Fibroblast of skin of scalp (primary cell): ENCODE measurements at regions not wholly inside any gene's neighbourhood (a gene's known extent, or its start where the extent isn't known, plus 50 kb on each side); places are given as distances from the start of the nearest gene placed in this dataset.
A peak's percentile ranks its signal among the peaks of the same experiment; 100 is the strongest.

Source experiments
- DNase-seq: peaks from one replicate; pipeline ENCODE4 v3.0.0-alpha.2; 2013

- DNase-seq: no peak
Measured at GRCh38 chr13:79806821-79807220, 325.9 kb downstream of the NDFIP2 start.

DNA sequence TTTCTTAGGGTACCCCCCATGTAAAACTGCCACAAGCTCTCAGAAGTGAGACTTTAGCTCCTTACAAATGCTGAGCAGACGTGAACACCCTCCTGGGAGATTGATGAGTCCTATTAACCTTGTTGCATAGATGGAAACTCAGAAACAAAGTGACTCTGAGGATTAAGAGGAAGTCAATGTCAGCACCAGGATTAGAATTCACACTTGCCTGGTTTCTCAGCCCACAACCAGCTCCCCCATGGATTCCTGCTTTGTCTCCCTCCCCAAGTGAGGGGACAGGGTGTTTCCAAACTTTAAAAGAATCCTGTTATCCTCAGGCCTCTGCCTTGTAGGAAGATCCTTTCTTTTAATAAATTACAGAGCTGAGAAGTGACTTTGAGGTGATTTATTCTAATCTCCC, 324.4 kb downstream of the NDFIP2 start:
- DNase-seq: no peak

DNA sequence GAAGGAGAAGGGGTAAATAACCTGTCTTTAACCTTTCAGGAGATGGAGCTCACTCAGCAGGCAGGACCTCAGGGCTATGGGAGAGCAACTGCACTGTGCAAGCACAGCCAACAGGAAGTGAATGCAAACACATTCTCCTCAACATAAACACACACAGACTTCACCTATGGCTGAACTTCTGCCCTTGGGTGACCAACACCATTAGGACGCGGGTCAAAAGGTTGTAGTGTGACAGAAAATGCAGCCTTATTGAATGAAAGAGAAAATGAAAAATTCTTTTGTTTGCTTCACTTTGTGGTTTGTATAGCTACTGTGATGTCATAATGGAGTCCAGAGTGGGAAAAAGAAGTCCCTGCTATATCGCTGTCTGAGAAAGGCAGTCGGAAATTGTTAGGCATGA, 323.0 kb downstream of the NDFIP2 start:
- no peak for DNase-seq

DNA sequence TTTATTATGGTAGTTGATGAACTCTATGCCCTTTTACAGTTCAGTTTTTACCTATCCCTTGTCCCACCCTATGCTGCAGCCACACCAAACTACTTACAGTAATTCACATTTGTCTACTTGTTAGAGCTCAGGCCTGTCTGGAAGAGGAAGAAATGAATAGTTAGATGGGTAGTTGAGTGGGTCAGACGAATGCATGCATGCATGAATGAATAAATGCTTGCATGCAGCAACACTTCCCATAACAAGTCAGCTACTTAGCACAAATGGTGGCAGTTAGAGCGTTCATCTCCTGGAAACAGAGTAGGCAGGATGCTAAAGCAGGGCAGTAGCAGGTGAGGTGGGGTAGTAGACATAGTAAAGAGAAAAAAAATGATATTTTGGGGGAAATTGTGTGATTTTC, 322.3 kb downstream of the NDFIP2 start:
- DNase-seq: no peak

DNA sequence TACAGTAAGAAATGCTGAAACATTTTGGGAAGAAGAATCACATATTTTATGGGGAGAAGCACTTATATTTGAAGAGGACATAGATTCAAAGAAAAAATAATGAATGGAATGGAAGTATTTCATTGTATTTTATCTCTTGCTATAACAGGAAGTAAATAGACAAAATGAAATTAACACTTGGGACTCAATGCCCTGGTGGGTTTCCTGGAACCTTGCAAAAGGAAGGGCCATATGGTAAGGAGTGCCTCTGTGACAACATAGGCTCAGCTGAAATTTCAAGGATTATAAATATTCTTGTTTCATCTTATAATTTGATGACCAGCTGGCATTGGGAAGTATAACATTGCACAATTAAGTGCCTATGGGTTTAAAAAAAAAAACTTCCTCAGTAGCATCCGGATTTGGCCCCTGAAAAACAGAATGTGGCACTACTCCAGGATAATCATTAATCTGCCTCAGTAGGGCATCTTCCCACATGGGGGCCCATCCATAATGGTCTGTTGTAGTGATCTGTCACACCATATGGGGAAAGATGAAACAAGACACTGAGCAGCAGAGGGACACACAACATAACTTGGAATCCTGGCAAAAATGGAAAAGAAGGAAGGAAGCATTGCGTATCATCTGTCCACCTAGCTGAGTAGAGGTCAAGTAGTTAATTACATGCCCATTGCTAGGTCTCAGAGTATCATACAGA, 321.6 kb downstream of the NDFIP2 start:
- no peak for DNase-seq

GRCh38 chr13:79799059-79799867, 318.3 kb downstream of the NDFIP2 start:
- DNase-seq: peak; percentile 12

- DNase-seq: no peak
Measured at GRCh38 chr13:79796136-79796535, 315.2 kb downstream of the NDFIP2 start.

DNA sequence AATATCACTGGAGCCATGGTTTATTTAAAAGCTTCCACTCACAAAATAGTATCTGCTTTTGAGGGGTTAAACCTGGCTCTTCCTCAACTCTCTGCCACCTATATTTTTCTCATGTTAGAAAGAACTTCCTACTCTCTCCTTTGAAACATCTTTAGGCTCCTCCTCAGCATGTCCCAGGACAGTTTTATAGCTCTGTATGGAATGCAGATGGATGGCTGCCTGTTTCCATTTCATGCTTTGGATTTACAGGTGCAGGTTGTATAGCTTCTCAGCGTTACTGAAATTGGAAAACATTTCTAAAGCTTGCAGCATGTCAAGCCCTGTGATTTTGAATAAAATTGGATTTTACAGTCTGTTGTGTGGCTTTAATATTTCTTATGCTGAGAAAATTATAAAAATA, 314.0 kb downstream of the NDFIP2 start:
- DNase-seq: no peak

GRCh38 chr13:79792716-79793115, 311.8 kb downstream of the NDFIP2 start:
- no peak for DNase-seq

DNA sequence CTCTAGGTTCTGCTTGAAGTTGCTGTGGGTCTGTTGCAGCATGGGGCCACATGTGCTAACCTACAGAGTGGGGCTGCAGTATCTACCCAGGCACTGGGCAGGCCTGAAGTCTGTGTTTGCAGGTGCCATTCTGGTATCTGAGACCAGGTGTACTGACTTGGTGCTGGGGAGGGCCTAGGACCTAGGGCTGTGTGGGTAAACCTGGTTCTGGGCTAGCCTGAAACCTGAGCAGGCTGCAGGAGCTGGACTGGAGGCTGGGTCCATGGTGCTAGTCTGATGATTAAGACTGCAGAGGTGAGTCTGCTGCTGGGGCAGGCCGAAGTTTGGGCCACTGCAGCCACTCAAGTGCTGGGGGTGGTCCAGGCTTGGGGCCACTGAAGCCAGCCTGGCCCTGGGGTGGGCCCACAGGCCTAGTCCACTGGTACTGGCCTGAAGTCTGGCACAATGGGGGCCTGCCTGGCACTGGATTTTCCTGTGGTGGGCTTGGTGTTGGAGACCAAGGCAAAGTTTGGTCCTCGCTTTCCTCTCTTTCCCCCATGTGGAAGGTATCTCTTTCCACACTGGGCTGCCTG, 310.6 kb downstream of the NDFIP2 start:
- DNase-seq: no peak

DNA sequence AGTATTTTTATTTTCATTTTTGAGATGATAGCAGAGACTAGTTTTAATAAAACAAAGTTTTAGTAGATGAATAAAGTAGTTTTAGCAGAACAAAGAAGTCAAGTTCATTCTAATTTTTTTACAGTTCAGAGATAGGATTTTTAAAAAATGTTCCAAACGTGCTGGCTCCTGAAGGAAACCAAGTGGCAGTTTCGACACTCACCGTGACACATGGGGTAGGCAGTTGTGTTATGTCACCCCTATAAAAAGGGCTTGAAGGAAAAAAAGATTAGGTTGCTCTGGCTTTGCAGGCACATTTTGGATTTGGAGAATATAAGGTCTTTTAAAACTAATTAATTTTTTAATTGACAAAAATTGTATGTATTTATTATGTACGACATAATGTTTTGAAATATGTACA, 305.2 kb downstream of the NDFIP2 start:
- no peak for DNase-seq

DNA sequence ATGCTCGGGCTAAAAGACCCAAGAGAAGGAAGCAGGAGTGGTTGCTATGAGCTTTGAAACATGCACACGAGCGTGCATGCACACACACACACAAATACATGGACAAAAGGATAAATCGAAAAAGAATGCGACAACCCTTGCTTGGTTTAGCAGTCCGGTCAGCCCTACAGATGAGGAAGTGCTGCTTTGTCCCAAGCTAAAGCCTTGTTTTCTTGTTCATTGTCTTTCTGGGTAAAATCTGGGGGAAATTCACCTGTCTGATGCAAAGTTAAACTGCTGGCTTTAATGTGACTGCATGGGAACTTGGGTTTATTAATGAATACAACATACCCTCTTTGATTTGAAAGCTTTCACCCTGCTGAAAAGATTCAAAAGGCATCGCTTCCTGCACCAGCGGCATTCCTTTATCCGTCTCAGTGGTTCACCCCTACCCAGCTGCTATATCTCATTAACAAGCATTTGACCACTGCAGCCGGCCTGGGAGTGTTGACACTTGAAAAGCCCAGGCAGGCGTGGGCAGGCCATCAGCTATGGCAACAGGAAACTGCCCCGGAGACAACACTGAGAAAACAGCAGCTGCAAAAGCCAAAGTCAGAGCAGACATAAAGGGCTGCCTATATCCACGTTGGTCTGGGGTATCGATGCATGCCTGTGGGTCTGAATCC, 301.7 kb downstream of the NDFIP2 start:
- DNase-seq: peak; percentile 12

DNA sequence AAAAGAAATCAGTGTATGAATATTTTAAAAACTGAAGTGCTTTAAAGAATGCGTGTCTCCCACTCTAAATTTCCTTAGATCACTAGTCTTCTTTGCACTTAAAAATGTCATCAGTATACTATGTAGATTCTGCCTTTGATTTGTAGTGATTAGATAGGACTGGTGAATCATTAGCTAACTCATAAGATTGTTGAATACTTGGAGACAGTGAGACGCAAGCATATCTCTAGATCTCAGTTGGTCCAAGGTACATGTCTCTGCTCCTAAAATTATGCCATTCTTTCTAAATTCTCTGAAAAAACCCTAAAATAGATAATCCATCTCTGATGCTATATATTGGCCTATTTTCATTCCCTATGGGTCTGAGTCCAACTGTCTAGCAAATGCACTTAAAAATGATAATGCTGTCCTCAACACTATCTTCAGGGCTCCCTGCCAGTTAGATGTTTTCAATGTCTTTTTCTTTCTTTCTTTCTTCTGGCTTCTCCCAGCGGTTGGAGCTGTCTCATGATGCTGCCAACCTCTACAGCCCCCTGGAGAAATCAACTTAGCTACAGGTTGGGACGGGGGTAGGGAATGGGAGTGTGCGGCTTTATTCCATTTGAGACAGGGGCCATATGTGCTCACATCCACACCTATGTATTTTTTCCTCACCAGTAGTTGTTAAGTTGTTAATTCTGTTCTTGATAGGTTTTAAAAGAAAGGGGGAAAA, 301.0 kb downstream of the NDFIP2 start:
- DNase-seq: no peak

- DNase-seq: no peak
Measured at GRCh38 chr13:79780240-79780639, 299.3 kb downstream of the NDFIP2 start.

DNA sequence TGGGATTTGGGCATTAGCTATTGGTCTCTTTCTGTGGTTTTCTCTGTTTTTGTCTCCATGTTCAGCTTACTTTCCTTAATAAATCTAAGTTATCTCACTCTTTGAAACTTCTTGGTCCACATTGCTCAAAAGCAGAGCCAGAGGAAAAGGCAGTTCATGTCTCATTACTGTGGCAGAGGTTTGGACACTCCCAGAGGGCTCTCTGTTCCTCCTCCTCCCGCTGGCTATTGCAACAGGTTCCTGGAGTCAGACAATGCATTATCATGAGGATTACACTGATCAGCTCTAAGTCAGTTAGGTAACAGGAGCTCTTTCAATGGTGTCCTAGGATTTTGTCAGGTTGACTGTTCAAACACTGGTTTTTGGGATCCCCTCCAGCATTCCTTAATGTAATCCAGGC, 298.8 kb downstream of the NDFIP2 start:
- DNase-seq: no peak

DNA sequence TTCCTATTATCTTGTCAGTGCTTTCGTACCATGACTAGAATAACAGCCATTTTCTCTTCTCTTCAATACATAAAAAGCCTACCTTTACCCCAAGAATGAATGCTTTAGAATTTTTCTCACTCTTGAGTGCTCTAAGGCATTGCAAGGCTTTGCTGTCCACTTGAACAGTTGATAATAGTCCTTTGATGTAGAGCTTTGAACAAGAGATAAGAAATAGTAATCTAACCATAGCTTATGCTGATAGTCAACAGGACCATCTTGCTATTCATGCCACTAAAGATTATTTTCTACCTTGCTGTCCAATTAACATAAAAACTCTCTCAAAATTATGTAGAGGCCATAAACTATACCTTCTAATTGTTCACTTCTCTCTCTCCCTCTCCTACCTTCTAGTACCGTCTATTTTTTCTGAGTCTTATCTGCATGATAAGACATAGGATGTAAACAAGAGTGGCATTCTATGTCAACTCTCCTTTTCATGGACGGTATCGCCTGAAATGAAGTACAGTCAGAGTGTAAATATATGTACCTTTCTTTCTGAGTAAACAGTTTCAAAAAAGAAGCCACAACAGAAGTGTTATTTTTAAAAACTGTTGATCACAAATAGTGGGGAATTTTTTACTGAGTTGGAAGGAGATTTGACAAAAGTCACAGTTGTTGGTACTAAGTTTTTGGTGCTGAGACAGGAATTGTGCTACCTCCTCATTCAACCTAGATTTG, 297.9 kb downstream of the NDFIP2 start:
- DNase-seq: no peak

GRCh38 chr13:79777504-79777903, 296.5 kb downstream of the NDFIP2 start:
- DNase-seq: no peak

DNA sequence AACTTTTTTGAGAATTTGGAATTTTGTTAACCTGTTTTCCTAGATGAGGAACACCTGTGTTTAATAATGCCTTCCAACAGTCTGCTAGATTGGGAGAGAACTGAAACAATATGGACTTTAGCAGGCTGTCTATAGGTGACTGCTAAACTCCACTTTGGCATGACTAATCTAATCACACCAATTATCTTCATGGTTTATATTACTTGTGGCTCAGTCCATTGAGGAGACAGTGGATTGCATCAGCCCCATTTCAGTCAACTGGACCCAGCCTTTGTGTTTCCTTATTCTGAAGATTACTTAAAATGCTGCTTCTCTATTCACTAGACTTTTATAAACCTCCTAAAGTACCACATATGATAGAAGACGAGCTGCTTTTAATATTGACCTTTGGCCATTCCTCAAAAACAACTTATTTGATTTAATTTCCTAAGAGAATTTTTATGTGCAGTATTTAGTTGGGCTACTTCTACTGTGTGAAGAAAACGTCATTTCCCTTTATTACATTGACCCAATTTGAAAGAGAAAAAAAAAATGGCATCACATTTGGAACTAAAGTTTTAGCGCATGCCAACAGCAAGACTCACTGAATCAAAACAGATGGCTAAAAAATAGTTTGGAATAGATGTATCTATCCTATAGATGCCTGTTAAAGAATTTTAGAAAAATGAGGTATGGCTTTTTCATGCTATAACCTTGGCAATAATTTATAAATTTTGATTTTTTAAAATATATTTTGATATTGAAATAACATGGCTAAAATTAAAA, 295.8 kb downstream of the NDFIP2 start:
- peak; percentile 45 for DNase-seq

DNA sequence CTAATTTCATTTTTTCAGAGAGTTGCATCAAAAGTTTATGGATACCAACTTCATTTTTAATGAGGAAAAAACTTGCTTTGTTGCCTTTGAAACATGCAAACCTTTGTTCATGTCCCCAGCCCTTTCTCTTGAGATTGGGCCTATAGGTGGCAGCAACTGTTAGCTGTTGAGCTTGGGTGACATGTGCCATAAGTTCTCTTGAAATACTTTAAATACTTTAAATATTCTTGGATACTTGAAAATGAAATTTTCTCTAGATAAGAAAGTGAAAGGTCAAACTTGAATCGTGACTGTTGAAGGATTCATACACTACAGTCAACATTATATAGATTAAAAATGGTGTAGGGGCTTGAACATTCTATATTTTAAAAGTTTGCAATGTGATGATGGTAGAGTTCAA, 294.9 kb downstream of the NDFIP2 start:
- DNase-seq: peak; percentile 81

- peak; percentile 12 for DNase-seq
Measured at GRCh38 chr13:79772811-79773210, 291.9 kb downstream of the NDFIP2 start.

DNA sequence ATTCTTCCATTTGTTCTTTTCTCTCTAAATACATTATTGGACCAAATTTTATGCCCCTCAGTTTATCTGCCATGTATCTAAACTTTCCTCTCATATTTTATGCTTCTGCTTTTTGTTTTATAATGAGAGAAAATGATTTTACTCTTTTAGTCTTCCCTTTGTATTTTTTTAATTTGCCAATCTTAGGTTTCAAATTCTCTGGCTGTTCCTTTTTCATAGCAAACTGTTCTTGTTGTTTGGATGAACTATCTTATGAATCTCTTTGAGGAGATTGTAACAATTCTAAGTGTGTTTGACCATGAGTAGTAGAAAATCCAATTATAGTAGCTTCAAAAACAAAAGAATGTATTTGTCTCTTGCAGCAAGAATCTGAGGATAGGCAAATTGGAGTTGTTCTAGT, 290.5 kb downstream of the NDFIP2 start:
- DNase-seq: no peak
